Neural cell (in vitro differentiated cells): ENCODE measurements at regions not wholly inside any gene's neighbourhood (a gene's known extent, or its start where the extent isn't known, plus 50 kb on each side); places are given as distances from the start of the nearest gene placed in this dataset.

Experiments
- H2AFZ ChIP-seq: fragments of 200-600, 300-800 bp; sonication (generic), shearing (Covaris generic); 2 replicates; pipeline ENCODE4 v1.6.0; 2014; ENCODE audit warnings: low read depth, mild to moderate bottlenecking, antibody characterized with exemption, low read length, moderate library complexity
- H3F3A ChIP-seq: fragments of 200-600 bp; shearing (Covaris generic); 2 replicates; pipeline ENCODE4 v1.6.1; 2016; ENCODE audit warnings: mild to moderate bottlenecking, moderate library complexity, mixed read lengths, antibody characterized with exemption, low read length; ENCODE audit not compliant: insufficient read depth, poor library complexity, severe bottlenecking
- H3K27ac ChIP-seq: fragments of 200-600, 300-800 bp; sonication (generic), shearing (Covaris generic); 2 replicates; pipeline ENCODE4 v1.5.1; 2014; ENCODE audit warnings: mild to moderate bottlenecking, low read length, moderate library complexity
- H3K27me3 ChIP-seq: fragments of 300-800, 200-600 bp; sonication (generic), shearing (Covaris generic); 2 replicates; pipeline ENCODE4 v1.6.0; 2014; ENCODE audit warnings: mild to moderate bottlenecking, low read depth, low read length, moderate library complexity; ENCODE audit not compliant: insufficient read depth
- H3K36me3 ChIP-seq: fragments of 300-800, 200-600 bp; sonication (generic), shearing (Covaris generic); 2 replicates; pipeline ENCODE4 v1.5.1; 2014; ENCODE audit warnings: mild to moderate bottlenecking, antibody characterized with exemption, low read length, moderate library complexity; ENCODE audit not compliant: insufficient read depth
- H3K4me2 ChIP-seq: fragments of 300-800, 200-600 bp; sonication (generic), shearing (Covaris generic); 2 replicates; pipeline ENCODE4 v1.6.0; 2014; ENCODE audit warnings: mild to moderate bottlenecking, low read length
- H3K4me3 ChIP-seq: fragments of 300-800, 200-600 bp; sonication (generic), shearing (Covaris generic); 2 replicates; pipeline ENCODE4 v1.5.1; 2014; ENCODE audit warnings: mild to moderate bottlenecking, low read length, moderate library complexity
- H3K79me2 ChIP-seq: fragments of 200-600 bp; shearing (Covaris generic); replicated peaks from 2 replicates; pipeline ENCODE4 v1.6.0; 2014; ENCODE audit warnings: mild to moderate bottlenecking, low read length, moderate library complexity; ENCODE audit not compliant: insufficient read depth
- H3K9ac ChIP-seq: fragments of 300-800, 200-600 bp; sonication (generic), shearing (Covaris generic); 2 replicates; pipeline ENCODE4 v1.6.1; 2016; ENCODE audit warnings: mild to moderate bottlenecking, low read length, mixed read lengths
- H3K9me2 ChIP-seq: fragments of 200-600 bp; shearing (Covaris generic); 2 replicates; pipeline ENCODE4 v1.6.1; 2016; ENCODE audit warnings: mild to moderate bottlenecking, low read length, mixed read lengths; ENCODE audit not compliant: insufficient read depth
- H3K9me3 ChIP-seq: fragments of 200-600, 300-800 bp; sonication (generic), shearing (Covaris generic); 2 replicates; pipeline ENCODE4 v1.6.1; 2016; ENCODE audit warnings: mild to moderate bottlenecking, mixed run types, low read length, moderate library complexity, mixed read lengths
- H4K20me1 ChIP-seq: fragments of 200-600 bp; shearing (Covaris generic); 2 replicates; pipeline ENCODE4 v1.6.1; 2016; ENCODE audit warnings: mild to moderate bottlenecking, mixed run types; ENCODE audit not compliant: insufficient read depth
- EP300 ChIP-seq: fragments of 450-650 bp; conservative IDR thresholded peaks from 2 replicates; pipeline ENCODE4 v1.6.1; 2014; ENCODE audit warnings: antibody characterized with exemption, mild to moderate bottlenecking, moderate library complexity; ENCODE audit not compliant: poor library complexity, severe bottlenecking
- EZH2 ChIP-seq: fragments of 200-600, 300-800 bp; shearing (Covaris generic), sonication (generic); IDR thresholded peaks from 2 replicates; pipeline ENCODE4 v1.6.1; 2014; ENCODE audit warnings: antibody characterized with exemption, low read length, borderline replicate concordance, mild to moderate bottlenecking; ENCODE audit not compliant: insufficient read depth, poor library complexity, severe bottlenecking
- MXI1 ChIP-seq: fragments of 450-650 bp; conservative IDR thresholded peaks from 2 replicates; pipeline ENCODE4 v1.6.1; 2014; ENCODE audit warnings: antibody characterized with exemption, mild to moderate bottlenecking; ENCODE audit not compliant: poor library complexity, severe bottlenecking
- POLR2AphosphoS5 ChIP-seq: IDR thresholded peaks from 2 replicates; pipeline ENCODE4 v1.6.1; 2012
- RAD21 ChIP-seq: fragments of 450-650 bp; conservative IDR thresholded peaks from 2 replicates; pipeline ENCODE4 v1.6.1; 2014; ENCODE audit warnings: antibody characterized with exemption, mild to moderate bottlenecking, moderate library complexity
- SMC3 ChIP-seq: fragments of 450-650 bp; conservative IDR thresholded peaks from 2 replicates; pipeline ENCODE4 v1.6.1; 2014; ENCODE audit warnings: antibody characterized with exemption, mild to moderate bottlenecking, moderate library complexity; ENCODE audit not compliant: poor library complexity
- TAF1 ChIP-seq: IDR thresholded peaks from 2 replicates; pipeline ENCODE4 v1.6.1; 2012; ENCODE audit warnings: low read depth
- TF ChIP-seq, protein P1 (sequence below): fragments of 450-650 bp; IDR thresholded peaks from 2 replicates; pipeline ENCODE4 v1.5.1; 2014; ENCODE audit warnings: antibody characterized with exemption, mild to moderate bottlenecking, moderate library complexity; ENCODE audit not compliant: poor library complexity, severe bottlenecking
- TF ChIP-seq, protein P2 (sequence below): IDR thresholded peaks from 2 replicates; pipeline ENCODE4 v1.6.1; 2012; ENCODE audit warnings: borderline replicate concordance

GRCh38 chr4:54942721-54943120 is 182.7 kb downstream of the KDR start:
- TF ChIP-seq EZH2, result no peak
- TF ChIP-seq, protein P1, sequence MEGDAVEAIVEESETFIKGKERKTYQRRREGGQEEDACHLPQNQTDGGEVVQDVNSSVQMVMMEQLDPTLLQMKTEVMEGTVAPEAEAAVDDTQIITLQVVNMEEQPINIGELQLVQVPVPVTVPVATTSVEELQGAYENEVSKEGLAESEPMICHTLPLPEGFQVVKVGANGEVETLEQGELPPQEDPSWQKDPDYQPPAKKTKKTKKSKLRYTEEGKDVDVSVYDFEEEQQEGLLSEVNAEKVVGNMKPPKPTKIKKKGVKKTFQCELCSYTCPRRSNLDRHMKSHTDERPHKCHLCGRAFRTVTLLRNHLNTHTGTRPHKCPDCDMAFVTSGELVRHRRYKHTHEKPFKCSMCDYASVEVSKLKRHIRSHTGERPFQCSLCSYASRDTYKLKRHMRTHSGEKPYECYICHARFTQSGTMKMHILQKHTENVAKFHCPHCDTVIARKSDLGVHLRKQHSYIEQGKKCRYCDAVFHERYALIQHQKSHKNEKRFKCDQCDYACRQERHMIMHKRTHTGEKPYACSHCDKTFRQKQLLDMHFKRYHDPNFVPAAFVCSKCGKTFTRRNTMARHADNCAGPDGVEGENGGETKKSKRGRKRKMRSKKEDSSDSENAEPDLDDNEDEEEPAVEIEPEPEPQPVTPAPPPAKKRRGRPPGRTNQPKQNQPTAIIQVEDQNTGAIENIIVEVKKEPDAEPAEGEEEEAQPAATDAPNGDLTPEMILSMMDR, result no peak
- TF ChIP-seq TAF1, result no peak
- no peak for TF ChIP-seq SMC3
- no peak for TF ChIP-seq EP300
- no peak for TF ChIP-seq POLR2AphosphoS5
- TF ChIP-seq RAD21, result no peak
- TF ChIP-seq, protein P2, sequence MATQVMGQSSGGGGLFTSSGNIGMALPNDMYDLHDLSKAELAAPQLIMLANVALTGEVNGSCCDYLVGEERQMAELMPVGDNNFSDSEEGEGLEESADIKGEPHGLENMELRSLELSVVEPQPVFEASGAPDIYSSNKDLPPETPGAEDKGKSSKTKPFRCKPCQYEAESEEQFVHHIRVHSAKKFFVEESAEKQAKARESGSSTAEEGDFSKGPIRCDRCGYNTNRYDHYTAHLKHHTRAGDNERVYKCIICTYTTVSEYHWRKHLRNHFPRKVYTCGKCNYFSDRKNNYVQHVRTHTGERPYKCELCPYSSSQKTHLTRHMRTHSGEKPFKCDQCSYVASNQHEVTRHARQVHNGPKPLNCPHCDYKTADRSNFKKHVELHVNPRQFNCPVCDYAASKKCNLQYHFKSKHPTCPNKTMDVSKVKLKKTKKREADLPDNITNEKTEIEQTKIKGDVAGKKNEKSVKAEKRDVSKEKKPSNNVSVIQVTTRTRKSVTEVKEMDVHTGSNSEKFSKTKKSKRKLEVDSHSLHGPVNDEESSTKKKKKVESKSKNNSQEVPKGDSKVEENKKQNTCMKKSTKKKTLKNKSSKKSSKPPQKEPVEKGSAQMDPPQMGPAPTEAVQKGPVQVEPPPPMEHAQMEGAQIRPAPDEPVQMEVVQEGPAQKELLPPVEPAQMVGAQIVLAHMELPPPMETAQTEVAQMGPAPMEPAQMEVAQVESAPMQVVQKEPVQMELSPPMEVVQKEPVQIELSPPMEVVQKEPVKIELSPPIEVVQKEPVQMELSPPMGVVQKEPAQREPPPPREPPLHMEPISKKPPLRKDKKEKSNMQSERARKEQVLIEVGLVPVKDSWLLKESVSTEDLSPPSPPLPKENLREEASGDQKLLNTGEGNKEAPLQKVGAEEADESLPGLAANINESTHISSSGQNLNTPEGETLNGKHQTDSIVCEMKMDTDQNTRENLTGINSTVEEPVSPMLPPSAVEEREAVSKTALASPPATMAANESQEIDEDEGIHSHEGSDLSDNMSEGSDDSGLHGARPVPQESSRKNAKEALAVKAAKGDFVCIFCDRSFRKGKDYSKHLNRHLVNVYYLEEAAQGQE, result no peak
- no peak for TF ChIP-seq MXI1
- no peaks in the 10 kb centered on the region for H4K20me1 ChIP-seq

GRCh38 chr4:54941994-54942552 is 183.3 kb downstream of the KDR start:
- TF ChIP-seq MXI1 (no peak), SMC3 (no peak), RAD21 (no peak), POLR2AphosphoS5 (no peak), EP300 (no peak), EZH2 (no peak), TAF1 (no peak)
- TF ChIP-seq, protein P2, result no peak
- TF ChIP-seq, protein P1, result no peak
- no peak overlapping the region for H3K4me3 ChIP-seq
- no peak overlapping the region for H2AFZ ChIP-seq
- no peaks in the 10 kb centered on the region for H3K27me3 ChIP-seq
- no peak overlapping the region for H3K9ac ChIP-seq
- no peak overlapping the region for H3K4me2 ChIP-seq
- no peaks in the 10 kb centered on the region for H3K79me2 ChIP-seq
- H3K9me2 ChIP-seq, result no peaks in the 10 kb centered on the region
- no peak overlapping the region for H3K27ac ChIP-seq
- H3K9me3 ChIP-seq, result no peaks in the 10 kb centered on the region
- H3K36me3 ChIP-seq, result no peaks in the 10 kb centered on the region
- H3F3A ChIP-seq, result no peaks in the 10 kb centered on the region
- H4K20me1 ChIP-seq, result no peaks in the 10 kb centered on the region

More at GRCh38 chr4:54942721-54943120, 182.7 kb downstream of the KDR start:
- Histone ChIP-seq H3K4me2 (no peak overlapping the region), H3F3A (no peaks in the 10 kb centered on the region), H3K4me3 (no peak overlapping the region), H3K79me2 (no peaks in the 10 kb centered on the region), H3K9ac (no peak overlapping the region), H3K9me2 (no peaks in the 10 kb centered on the region), H3K27ac (no peak overlapping the region), H3K27me3 (no peaks in the 10 kb centered on the region), H2AFZ (no peak overlapping the region), H3K9me3 (no peaks in the 10 kb centered on the region), H3K36me3 (no peaks in the 10 kb centered on the region)
